WTC11 (cell line): ENCODE measurements at regions not wholly inside any gene's neighbourhood (a gene's known extent, or its start where the extent isn't known, plus 50 kb on each side); places are given as distances from the start of the nearest gene placed in this dataset.

Source experiments
- ATAC-seq: fragments of 200-7000 bp; cut with Tn5 transposase; 2 replicates; pipeline ENCODE4 v1.10.0; 2021; ENCODE audit warnings: mild to moderate bottlenecking, moderate library complexity
- CTCF ChIA-PET: fragments of 300-600 bp; sonication (Branson Sonifier 250); formaldehyde crosslinking; loops from one replicate; lab custom pipeline; 2021; ENCODE audit warnings: antibody characterized with exemption; lab: Charles Lee
- POLR2A ChIA-PET: fragments of 350-600 bp; sonication (Branson Sonifier 250); formaldehyde crosslinking; loops from one replicate; lab custom pipeline; 2021; ENCODE audit warnings: antibody characterized with exemption; lab: Charles Lee
- DNase-seq: peaks from one replicate; pipeline ENCODE4 v3.0.0; 2021; ENCODE audit warnings: low spot score
- H3K27ac Mint-ChIP-seq: 2 replicates; pipeline ENCODE4 v1.8.0; 2021; ENCODE audit warnings: mixed read lengths
- H3K27me3 Mint-ChIP-seq: 2 replicates; pipeline ENCODE4 v1.8.0; 2021; ENCODE audit warnings: low read depth, mild to moderate bottlenecking, moderate library complexity, mixed read lengths
- H3K36me3 Mint-ChIP-seq: 2 replicates; pipeline ENCODE4 v1.8.0; 2021; ENCODE audit warnings: mixed read lengths
- H3K4me1 Mint-ChIP-seq: 2 replicates; pipeline ENCODE4 v1.8.0; 2022; ENCODE audit warnings: mixed read lengths
- H3K4me3 Mint-ChIP-seq: 2 replicates; pipeline ENCODE4 v1.8.0; 2021; ENCODE audit warnings: mild to moderate bottlenecking, moderate library complexity, mixed read lengths
- H3K9me3 Mint-ChIP-seq: 2 replicates; pipeline ENCODE4 v1.8.0; 2021; ENCODE audit warnings: mixed read lengths
- AFF4 ChIP-seq: sonication (generic); formaldehyde crosslinking; IDR thresholded peaks from 2 replicates; pipeline ENCODE4 v1.8.1; 2023; ENCODE audit warnings: mild to moderate bottlenecking, missing genetic modification reagents, borderline replicate concordance
- AR ChIP-seq: fragments of 250-450 bp; sonication (Bioruptor Pico); IDR thresholded peaks from 2 replicates; pipeline ENCODE4 v1.9.0; 2021; ENCODE audit warnings: mild to moderate bottlenecking
- ATF6 ChIP-seq: sonication (generic); formaldehyde crosslinking; IDR thresholded peaks from 2 replicates; pipeline ENCODE4 v1.8.1; 2023; ENCODE audit warnings: mild to moderate bottlenecking, missing genetic modification reagents
- CDX4 ChIP-seq: fragments of 250-450 bp; sonication (Bioruptor Pico); IDR thresholded peaks from 2 replicates; pipeline ENCODE4 v1.9.0; 2021; ENCODE audit warnings: moderate library complexity, mild to moderate bottlenecking, inconsistent platforms, borderline replicate concordance
- CTCF ChIP-seq: fragments of 200-600 bp; IDR thresholded peaks from 2 replicates; pipeline ENCODE4 v1.8.0; 2022; ENCODE audit warnings: antibody characterized with exemption
- E2F1 ChIP-seq: sonication (generic); formaldehyde crosslinking; IDR thresholded peaks from 2 replicates; pipeline ENCODE4 v1.8.0; 2022; ENCODE audit warnings: mild to moderate bottlenecking, missing genetic modification reagents
- GTF2I ChIP-seq: fragments of 250-450 bp; sonication (Bioruptor Pico); conservative IDR thresholded peaks from 2 replicates; pipeline ENCODE4 v1.4.0; 2021; ENCODE audit warnings: mild to moderate bottlenecking
- JUN ChIP-seq: sonication (generic); formaldehyde crosslinking; IDR thresholded peaks from 2 replicates; pipeline ENCODE4 v1.8.0; 2023; ENCODE audit warnings: mild to moderate bottlenecking, missing genetic modification reagents
- KAT7 ChIP-seq: sonication (generic); formaldehyde crosslinking; IDR thresholded peaks from 2 replicates; pipeline ENCODE4 v1.8.1; 2023; ENCODE audit warnings: missing genetic modification reagents, mild to moderate bottlenecking, borderline replicate concordance
- MAX ChIP-seq: sonication (generic); formaldehyde crosslinking; IDR thresholded peaks from 2 replicates; pipeline ENCODE4 v1.8.0; 2022; ENCODE audit warnings: mild to moderate bottlenecking, missing genetic modification reagents
- MYBL2 ChIP-seq: sonication (generic); formaldehyde crosslinking; IDR thresholded peaks from 2 replicates; pipeline ENCODE4 v1.8.1; 2023; ENCODE audit warnings: mild to moderate bottlenecking, moderate library complexity, missing genetic modification reagents
- RELA ChIP-seq: sonication (generic); formaldehyde crosslinking; IDR thresholded peaks from 2 replicates; pipeline ENCODE4 v1.8.1; 2022; ENCODE audit warnings: missing genetic modification reagents, mild to moderate bottlenecking, borderline replicate concordance
- RORB ChIP-seq: fragments of 250-450 bp; sonication (Bioruptor Pico); IDR thresholded peaks from 2 replicates; pipeline ENCODE4 v1.9.0; 2021; ENCODE audit warnings: mild to moderate bottlenecking
- SMAD4 ChIP-seq: sonication (generic); formaldehyde crosslinking; IDR thresholded peaks from 2 replicates; pipeline ENCODE4 v1.8.0; 2022; ENCODE audit warnings: mild to moderate bottlenecking, missing genetic modification reagents
- SP1 ChIP-seq: sonication (generic); formaldehyde crosslinking; conservative IDR thresholded peaks from 2 replicates; pipeline ENCODE4 v1.8.1; 2022; ENCODE audit warnings: missing genetic modification reagents
- ZNF263 ChIP-seq: sonication (generic); formaldehyde crosslinking; IDR thresholded peaks from 2 replicates; pipeline ENCODE4 v1.8.1; 2022; ENCODE audit warnings: low read depth, mild to moderate bottlenecking, moderate library complexity, missing genetic modification reagents
- ZNF416 ChIP-seq: fragments of 250-450 bp; sonication (Bioruptor Pico); IDR thresholded peaks from 2 replicates; pipeline ENCODE4 v1.9.0; 2021; ENCODE audit warnings: mild to moderate bottlenecking, inconsistent platforms
- ZNF423 ChIP-seq: fragments of 250-450 bp; sonication (Bioruptor Pico); IDR thresholded peaks from 2 replicates; pipeline ENCODE4 v2.1.2; 2022; ENCODE audit warnings: mild to moderate bottlenecking, moderate library complexity
- ZNF671 ChIP-seq: fragments of 250-450 bp; sonication (Bioruptor Pico); IDR thresholded peaks from 2 replicates; pipeline ENCODE4 v1.8.0; 2021; ENCODE audit warnings: mild to moderate bottlenecking

GRCh38 chr17:34445101-34445500 lies 82.1 kb upstream of the CCL1 start (continued):
- TF ChIP-seq CDX4 (CRISPR knock-in tag) (no peak), KAT7 (CRISPR knock-in tag) (no peak), ZNF416 (CRISPR knock-in tag) (no peak)

GRCh38 chr17:34443619-34444469 lies 80.8 kb upstream of the CCL1 start:
- CTCF ChIA-PET, result interaction anchor here (0.6 to 4.1 kb wide), 14 partner anchors 10 to 449 kb away, joined by 3 to 23 read pairs (median 4); no protein-coding TSS in a partner anchor
- Mint-ChIP-seq H3K9me3 (no peaks in the 10 kb centered on the region), H3K27ac (no peak overlapping the region), H3K4me3 (no peak overlapping the region), H3K36me3 (no peaks in the 10 kb centered on the region), H3K27me3 (no peaks in the 10 kb centered on the region; the same call in 1 of the 2 replicates), H3K4me1 (peaks cover 13% of the 10 kb centered on the region)
- DNase-seq, result peak; percentile 56
- POLR2A ChIA-PET, result no interaction called here
- TF ChIP-seq CTCF (peak; percentile 40; the same call in 1 of the 2 replicates), JUN (CRISPR knock-in tag) (no peak), ATF6 (CRISPR knock-in tag) (no peak), RELA (CRISPR knock-in tag) (no peak), MAX (CRISPR knock-in tag) (no peak), MYBL2 (CRISPR knock-in tag) (no peak), ZNF423 (no peak)
- peak; percentile 88 for ATAC-seq

GRCh38 chr17:34442387-34443111 lies 79.5 kb upstream of the CCL1 start:
- Mint-ChIP-seq H3K9me3 (no peaks in the 10 kb centered on the region), H3K27ac (no peak overlapping the region), H3K36me3 (no peaks in the 10 kb centered on the region), H3K4me1 (peaks cover 19% of the 10 kb centered on the region), H3K4me3 (no peak overlapping the region), H3K27me3 (no peaks in the 10 kb centered on the region; the same call in 1 of the 2 replicates)
- ChIA-PET POLR2A (no interaction called here), CTCF (interaction anchor here (0.6 to 2.8 kb wide), 7 partner anchors 18 to 101 kb away, joined by 3 to 14 read pairs (median 3); no protein-coding TSS in a partner anchor)
- no peak for DNase-seq
- no peak for ATAC-seq
- TF ChIP-seq AFF4 (CRISPR knock-in tag), result no peak
- TF ChIP-seq SP1 (CRISPR knock-in tag), result no peak
- no peak for TF ChIP-seq AR (CRISPR knock-in tag)
- no peak for TF ChIP-seq SMAD4 (CRISPR knock-in tag)
- TF ChIP-seq ZNF671 (CRISPR knock-in tag), result no peak
- no peak for TF ChIP-seq ZNF263
- no peak for TF ChIP-seq E2F1 (CRISPR knock-in tag)
- no peak for TF ChIP-seq RORB (CRISPR knock-in tag)
- TF ChIP-seq GTF2I (CRISPR knock-in tag), result no peak
